Epithelial cell of prostate (primary cell): ENCODE measurements at regions not wholly inside any gene's neighbourhood (a gene's known extent, or its start where the extent isn't known, plus 50 kb on each side); places are given as distances from the start of the nearest gene placed in this dataset.

Experiments
- DNase-seq: peaks from one replicate; pipeline ENCODE4 v3.0.0-alpha.2; 2011; ENCODE audit warnings: low read depth, low spot score
- H3K27ac ChIP-seq: fragments of 450-650 bp; 2 replicates; pipeline ENCODE4 v1.5.1; 2017; ENCODE audit warnings: mild to moderate bottlenecking

DNA sequence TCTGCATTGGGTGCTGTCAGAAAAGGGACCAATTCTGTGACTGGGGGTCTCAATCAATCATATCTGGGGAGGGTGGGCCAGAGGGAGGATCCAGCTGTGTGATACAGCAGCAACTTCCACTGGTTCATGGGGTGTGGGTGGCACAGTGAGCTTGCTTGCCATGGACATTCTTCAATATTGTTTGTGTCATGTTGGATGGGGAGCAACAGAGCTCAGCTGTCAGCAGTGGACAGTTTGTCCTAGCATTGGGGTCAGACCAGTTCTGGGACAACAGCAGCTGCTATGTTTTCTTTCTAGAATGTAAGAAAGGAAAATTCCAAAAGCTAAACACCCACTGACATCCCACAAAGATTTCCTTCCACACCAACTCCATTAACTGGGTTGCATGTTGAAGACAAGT lies 221.9 kb upstream of the CDH4 start:
- DNase-seq: no peak
- no peak overlapping the region for H3K27ac ChIP-seq

GRCh38 chr20:61031101-61031830 lies 220.8 kb upstream of the CDH4 start:
- H3K27ac ChIP-seq: no peak overlapping the region
- DNase-seq: no peak

DNA sequence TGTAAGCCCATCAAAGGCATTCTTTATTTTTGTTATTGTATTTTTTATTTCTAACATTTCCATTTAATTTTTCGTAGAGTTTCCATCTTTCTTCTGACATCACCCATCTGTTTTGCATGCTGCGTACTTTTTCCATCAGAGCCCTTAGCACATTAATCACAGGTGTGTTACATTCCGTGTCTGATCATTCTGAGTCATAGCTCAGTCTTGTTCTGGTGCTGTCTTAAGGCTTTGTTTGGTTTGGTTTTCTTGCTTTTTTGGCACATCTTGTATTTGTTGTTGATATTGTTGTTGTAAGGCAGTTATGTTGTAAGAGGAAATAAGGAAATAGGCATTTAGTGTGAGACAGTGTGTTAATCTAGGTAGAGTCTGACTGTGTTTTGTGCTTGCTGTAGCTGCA lies 214.6 kb upstream of the CDH4 start:
- H3K27ac ChIP-seq: no peak overlapping the region
- peak; percentile 6 for DNase-seq

GRCh38 chr20:61041481-61041880 lies 210.6 kb upstream of the CDH4 start:
- H3K27ac ChIP-seq: no peak overlapping the region
- no peak for DNase-seq

DNA sequence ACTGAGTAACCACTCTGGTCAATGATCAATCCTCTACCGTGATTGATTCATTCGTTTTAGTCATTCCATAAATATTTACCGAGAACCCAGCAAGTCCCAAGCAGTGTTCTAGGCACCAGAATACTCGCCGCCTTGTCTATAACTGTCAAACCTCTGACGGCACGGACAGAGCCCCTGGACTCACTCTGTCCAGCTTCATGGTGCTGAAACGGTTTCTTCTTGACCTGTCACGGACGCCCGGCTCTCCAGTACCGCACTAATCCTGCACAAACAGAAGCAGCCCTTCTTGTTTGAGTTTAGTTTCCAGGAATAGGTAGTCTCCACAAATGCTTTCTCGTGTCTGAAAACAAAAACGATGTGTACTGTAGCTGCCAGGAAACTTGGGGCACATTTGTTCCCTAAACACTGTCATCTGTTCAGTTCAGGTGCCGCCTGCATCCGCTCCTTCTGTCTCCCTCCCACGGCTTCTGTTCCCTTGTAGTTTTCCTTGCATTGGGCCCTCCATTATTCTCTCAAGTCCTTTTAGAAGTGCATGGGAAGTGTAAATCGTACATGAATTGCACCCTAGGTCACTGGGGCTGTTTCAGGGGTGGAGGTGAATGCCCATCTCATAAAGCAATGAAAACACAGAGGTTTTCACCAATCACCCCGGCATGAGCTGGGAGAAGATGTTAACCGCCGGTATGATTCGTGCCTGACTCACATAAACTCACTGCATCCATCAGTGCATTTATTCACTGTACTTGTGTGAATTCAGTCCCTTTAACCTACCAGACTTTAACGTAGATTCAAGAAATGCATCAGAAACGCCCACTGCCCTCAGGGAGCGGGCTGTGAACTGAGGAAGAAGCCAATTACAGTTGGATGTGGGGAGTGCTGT lies 209.3 kb upstream of the CDH4 start:
- H3K27ac ChIP-seq: no peak overlapping the region
- DNase-seq: no peak

- no peak overlapping the region for H3K27ac ChIP-seq
- DNase-seq: no peak
These were observed 208.4 kb upstream of the CDH4 start for GRCh38 chr20:61043681-61044080.

GRCh38 chr20:61044499-61044898 lies 207.6 kb upstream of the CDH4 start:
- DNase-seq: no peak
- no peak overlapping the region for H3K27ac ChIP-seq

DNA sequence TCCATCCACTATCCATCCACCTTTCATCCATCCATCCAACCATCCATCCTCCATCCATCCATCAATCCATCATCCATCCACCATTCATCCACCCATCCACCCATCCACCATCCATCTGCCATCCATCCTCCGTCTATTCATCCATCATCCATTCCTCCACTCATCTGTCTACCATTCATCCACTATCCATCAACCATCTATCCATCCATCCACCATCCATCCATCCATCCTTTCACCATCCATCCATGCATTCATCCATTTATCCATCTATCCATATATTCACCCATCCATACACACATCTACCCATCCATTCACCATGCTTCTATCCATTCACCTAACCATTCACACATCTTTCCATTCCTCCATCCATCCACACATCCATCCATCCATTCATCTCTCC lies 207.0 kb upstream of the CDH4 start:
- DNase-seq: no peak
- no peak overlapping the region for H3K27ac ChIP-seq

GRCh38 chr20:61045876-61046585 lies 206.0 kb upstream of the CDH4 start:
- no peak overlapping the region for H3K27ac ChIP-seq
- DNase-seq: no peak

DNA sequence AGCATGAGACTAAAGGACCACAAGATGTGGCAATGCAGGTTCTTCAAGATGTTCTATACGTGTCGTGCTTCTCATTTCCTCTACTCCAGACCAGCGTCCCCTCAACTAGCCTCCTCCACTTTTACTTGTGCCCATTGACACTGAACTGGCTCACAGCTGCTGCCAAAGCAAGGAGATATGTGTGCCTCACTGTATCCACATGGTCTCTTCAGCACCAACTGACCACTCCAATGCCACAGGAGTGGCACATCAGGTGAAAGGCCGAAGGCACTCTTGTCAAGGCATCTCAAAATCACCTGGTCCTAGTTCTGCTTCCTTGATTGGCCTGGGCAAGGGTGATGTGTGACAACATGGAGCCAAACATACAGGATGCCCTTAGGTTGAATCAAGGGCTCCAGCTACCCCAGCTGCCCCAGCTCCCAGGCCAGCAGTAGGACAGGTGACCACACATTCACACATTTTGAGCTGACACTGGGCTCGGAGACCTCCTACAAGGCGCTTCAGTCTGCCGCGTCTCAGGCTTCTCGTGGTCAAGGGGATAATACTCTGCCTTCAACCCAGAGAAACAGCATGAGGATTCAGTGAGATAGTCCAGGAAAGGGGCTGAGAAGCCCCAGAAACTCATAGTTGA lies 205.2 kb upstream of the CDH4 start:
- no peak for DNase-seq

GRCh38 chr20:61047515-61047914 lies 204.5 kb upstream of the CDH4 start:
- H3K27ac ChIP-seq: no peak overlapping the region
- no peak for DNase-seq

More for the DNA sequence above, 205.2 kb upstream of the CDH4 start:
- no peak overlapping the region for H3K27ac ChIP-seq

- H3K27ac ChIP-seq: no peak overlapping the region
- no peak for DNase-seq
These were observed 203.8 kb upstream of the CDH4 start for GRCh38 chr20:61048302-61048701.

DNA sequence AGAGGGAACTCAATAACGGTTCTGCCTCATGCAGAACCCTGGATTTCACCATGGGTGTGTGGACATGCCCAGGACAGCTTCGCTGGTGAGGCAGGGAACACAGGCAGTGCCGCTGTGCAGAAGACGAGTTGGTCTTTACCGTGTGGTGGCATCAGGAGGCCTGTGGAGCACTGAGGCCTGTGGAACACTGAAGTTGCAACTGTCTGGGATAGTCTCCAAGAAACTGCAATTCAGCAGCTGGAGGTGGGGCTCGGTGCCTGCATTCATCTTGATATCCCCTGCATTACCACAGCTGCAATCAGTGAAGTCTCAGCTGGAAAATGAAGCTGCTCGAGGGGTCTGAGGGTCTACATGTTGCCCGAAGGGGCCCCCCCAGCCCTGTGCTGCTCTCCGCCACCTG lies 202.4 kb upstream of the CDH4 start:
- H3K27ac ChIP-seq: no peak overlapping the region
- DNase-seq: no peak

GRCh38 chr20:61050336-61050890 lies 201.6 kb upstream of the CDH4 start:
- no peak overlapping the region for H3K27ac ChIP-seq
- DNase-seq: no peak

- H3K27ac ChIP-seq: no peak overlapping the region
- no peak for DNase-seq
These were observed 199.8 kb upstream of the CDH4 start for GRCh38 chr20:61052195-61052750.

DNA sequence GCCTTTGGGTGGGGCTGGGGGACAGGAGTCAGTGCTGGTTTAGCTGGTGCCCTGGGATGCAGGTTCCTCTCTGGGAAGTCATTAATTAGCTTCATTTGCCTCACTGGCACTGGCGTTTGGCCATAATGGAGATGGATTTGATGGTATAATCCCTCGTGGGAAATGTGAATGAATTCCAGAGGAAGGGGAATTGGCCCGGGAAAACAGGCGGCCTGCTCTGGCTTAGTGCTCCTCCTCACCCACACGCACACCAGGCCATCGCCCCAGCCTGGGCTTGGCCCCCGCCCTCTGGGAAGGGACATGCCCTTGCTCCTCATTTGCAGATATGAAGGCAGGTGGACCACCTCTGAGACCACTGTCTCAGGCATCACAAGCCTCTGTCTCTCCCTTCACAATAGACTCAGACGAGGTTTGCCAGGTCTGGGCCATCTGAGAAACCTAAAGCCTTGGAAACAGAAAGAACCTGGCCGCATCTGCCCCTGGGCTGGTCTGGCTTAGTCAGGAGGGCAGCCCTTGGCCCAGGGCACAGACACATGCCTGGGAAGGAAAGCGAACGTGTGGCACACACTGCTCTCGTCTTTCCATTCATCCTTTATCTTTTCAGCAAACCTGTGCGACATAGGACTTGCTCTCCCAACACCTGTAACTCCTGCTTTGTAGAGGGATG lies 199.2 kb upstream of the CDH4 start:
- DNase-seq: no peak
- no peak overlapping the region for H3K27ac ChIP-seq

DNA sequence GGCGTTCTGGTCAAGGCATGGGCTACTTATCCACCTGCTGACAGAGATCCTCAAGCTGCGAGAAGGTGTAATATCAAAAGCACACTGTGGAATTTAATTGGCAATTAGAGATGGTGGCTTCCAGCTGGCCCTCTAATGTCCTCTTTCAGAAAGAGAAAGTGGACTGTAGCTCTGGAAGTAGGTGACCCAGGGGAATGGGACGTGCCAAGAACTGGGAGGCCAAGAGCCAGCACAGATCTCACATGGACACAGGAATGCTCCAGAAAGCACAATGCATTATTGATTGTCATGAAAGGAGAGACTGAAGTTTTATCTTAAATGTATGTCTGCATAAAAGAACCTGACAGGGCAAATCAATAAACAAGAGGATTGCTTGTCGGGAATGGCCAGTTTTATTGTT lies 198.6 kb upstream of the CDH4 start:
- no peak for DNase-seq
- no peak overlapping the region for H3K27ac ChIP-seq

GRCh38 chr20:61053889-61054288 lies 198.2 kb upstream of the CDH4 start:
- no peak overlapping the region for H3K27ac ChIP-seq
- DNase-seq: no peak

- H3K27ac ChIP-seq: no peak overlapping the region
These were observed 197.7 kb upstream of the CDH4 start for GRCh38 chr20:61054411-61054810.

More at GRCh38 chr20:61054411-61054810, 197.7 kb upstream of the CDH4 start:
- DNase-seq: no peak
